Loucy (cell line): ENCODE measurements at regions not wholly inside any gene's neighbourhood (a gene's known extent, or its start where the extent isn't known, plus 50 kb on each side); places are given as distances from the start of the nearest gene placed in this dataset.

ENCODE experiments used
- H2AFZ ChIP-seq: fragments of 200-600 bp; sonication (generic); 2 replicates; pipeline ENCODE4 v1.6.0; 2016; ENCODE audit warnings: antibody characterized with exemption, mild to moderate bottlenecking, low read length, moderate library complexity
- H3F3A ChIP-seq: fragments of 200-600 bp; 2 replicates; pipeline ENCODE4 v1.6.0; 2016; ENCODE audit warnings: antibody characterized with exemption, low read depth, mild to moderate bottlenecking
- H3K27me3 ChIP-seq: fragments of 200-600 bp; sonication (generic); 2 replicates; pipeline ENCODE4 v1.6.1; 2014; ENCODE audit warnings: low read length, mild to moderate bottlenecking; ENCODE audit not compliant: insufficient read depth, poor library complexity, severe bottlenecking
- H3K36me3 ChIP-seq: fragments of 200-600 bp; sonication (generic); 2 replicates; pipeline ENCODE4 v1.6.1; 2016; ENCODE audit warnings: low read length; ENCODE audit not compliant: insufficient read depth
- H3K4me1 ChIP-seq: fragments of 200-600 bp; sonication (generic); 2 replicates; pipeline ENCODE4 v1.5.1; 2014; ENCODE audit warnings: low read length, mild to moderate bottlenecking; ENCODE audit not compliant: insufficient read depth, poor library complexity, severe bottlenecking
- H3K4me2 ChIP-seq: fragments of 200-600 bp; sonication (generic); 2 replicates; pipeline ENCODE4 v1.6.0; 2014; ENCODE audit warnings: antibody characterized with exemption, low read length, low read depth, mild to moderate bottlenecking; ENCODE audit not compliant: poor library complexity, severe bottlenecking
- H3K4me3 ChIP-seq: fragments of 200-600 bp; sonication (generic); 2 replicates; pipeline ENCODE4 v1.5.1; 2014; ENCODE audit warnings: low read length, mild to moderate bottlenecking, mixed read lengths; ENCODE audit not compliant: poor library complexity, severe bottlenecking
- H3K79me2 ChIP-seq: fragments of 200-600 bp; sonication (generic); 2 replicates; pipeline ENCODE4 v1.6.1; 2014; ENCODE audit warnings: low read length; ENCODE audit not compliant: insufficient read depth
- H3K9ac ChIP-seq: fragments of 200-600 bp; sonication (generic); 2 replicates; pipeline ENCODE4 v1.6.0; 2014; ENCODE audit warnings: mild to moderate bottlenecking, low read depth, low read length, moderate library complexity; ENCODE audit not compliant: poor library complexity, severe bottlenecking
- H3K9me2 ChIP-seq: fragments of 200-600 bp; sonication (generic); replicated peaks from 2 replicates; pipeline ENCODE4 v1.6.1; 2016; ENCODE audit warnings: low read depth, low read length, mixed read lengths
- H3K9me3 ChIP-seq: fragments of 200-600 bp; sonication (generic); 2 replicates; pipeline ENCODE4 v1.6.1; 2014; ENCODE audit warnings: mild to moderate bottlenecking, antibody characterized with exemption, low read length, low read depth; ENCODE audit not compliant: insufficient read depth
- H4K20me1 ChIP-seq: fragments of 200-600 bp; sonication (generic); 2 replicates; pipeline ENCODE4 v1.6.0; 2014; ENCODE audit warnings: antibody characterized with exemption, low read length, mild to moderate bottlenecking; ENCODE audit not compliant: insufficient read depth, poor library complexity, severe bottlenecking
- CTCF ChIP-seq: fragments of 200-600 bp; sonication (generic); conservative IDR thresholded peaks from 2 replicates; pipeline ENCODE4 v1.5.1; 2014; ENCODE audit warnings: mild to moderate bottlenecking, antibody characterized with exemption, low read length
- EZH2phosphoT487 ChIP-seq: fragments of 200-600 bp; IDR thresholded peaks from 2 replicates; pipeline ENCODE4 v1.6.1; 2018; ENCODE audit warnings: antibody characterized with exemption, mild to moderate bottlenecking, moderate library complexity, borderline replicate concordance

DNA sequence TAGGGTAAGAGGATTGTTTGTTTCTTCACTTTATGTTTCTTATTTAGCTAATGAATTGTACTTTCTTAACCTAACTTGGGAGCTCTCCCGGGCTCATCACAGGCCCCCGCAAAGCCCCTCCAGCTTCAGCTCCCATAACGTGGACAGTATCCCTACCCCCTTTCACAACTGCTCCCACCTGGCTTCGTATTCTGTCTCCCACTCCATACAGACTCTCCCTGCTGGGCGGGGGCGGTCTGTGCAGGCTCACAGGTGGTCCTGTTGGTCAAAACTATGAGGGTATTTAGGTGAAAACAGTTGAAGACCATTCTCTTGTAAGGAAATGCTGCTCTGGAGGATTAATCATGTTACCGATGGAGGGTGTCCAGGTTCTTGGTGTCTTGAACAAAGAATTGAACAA lies 805.3 kb downstream of the SEMA5A start:
- TF ChIP-seq CTCF = no peak
- no peaks in the 10 kb centered on the region for H3F3A ChIP-seq
- H3K9ac ChIP-seq = no peak overlapping the region
- no peak overlapping the region for H2AFZ ChIP-seq
- H3K4me1 ChIP-seq = no peaks in the 10 kb centered on the region
- H4K20me1 ChIP-seq = no peaks in the 10 kb centered on the region
- no peak overlapping the region for H3K4me2 ChIP-seq
- H3K27me3 ChIP-seq = no peaks in the 10 kb centered on the region
- H3K79me2 ChIP-seq = no peaks in the 10 kb centered on the region
- no peaks in the 10 kb centered on the region for H3K9me2 ChIP-seq
- no peak overlapping the region for H3K4me3 ChIP-seq
- H3K36me3 ChIP-seq = no peaks in the 10 kb centered on the region
- H3K9me3 ChIP-seq = no peaks in the 10 kb centered on the region

DNA sequence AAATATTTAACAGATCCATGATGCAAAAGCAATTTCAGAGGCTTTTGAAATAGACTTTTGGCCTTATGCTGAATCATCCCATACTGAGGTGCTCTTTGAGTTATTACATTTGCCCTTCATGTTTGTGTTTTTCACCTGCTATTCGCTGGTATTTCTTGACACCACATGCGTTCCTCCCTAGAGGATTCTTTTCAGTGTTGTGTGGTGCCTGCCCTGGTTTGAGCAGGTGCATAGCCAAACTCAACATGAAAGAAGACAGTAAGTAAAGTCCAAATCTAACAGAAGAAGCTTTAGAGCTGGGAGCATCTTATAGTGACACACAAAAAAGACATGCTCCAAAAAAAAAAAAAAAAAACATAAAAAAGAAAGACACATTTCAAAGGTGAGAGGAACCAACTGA lies 796.3 kb downstream of the SEMA5A start:
- Histone ChIP-seq H3K9me2 (no peaks in the 10 kb centered on the region), H2AFZ (no peak overlapping the region), H3K4me1 (no peaks in the 10 kb centered on the region), H3K9ac (no peak overlapping the region), H3K27me3 (no peaks in the 10 kb centered on the region), H3K4me3 (no peak overlapping the region), H3F3A (no peaks in the 10 kb centered on the region), H3K4me2 (no peak overlapping the region), H3K36me3 (no peaks in the 10 kb centered on the region), H3K79me2 (no peaks in the 10 kb centered on the region), H3K9me3 (no peaks in the 10 kb centered on the region), H4K20me1 (no peaks in the 10 kb centered on the region)
- no peak for TF ChIP-seq EZH2phosphoT487
- no peak for TF ChIP-seq CTCF

GRCh38 chr5:8750100-8750499 lies 795.8 kb downstream of the SEMA5A start:
- Histone ChIP-seq H3K4me2 (no peak overlapping the region), H3K36me3 (no peaks in the 10 kb centered on the region), H3K4me3 (no peak overlapping the region), H3K79me2 (no peaks in the 10 kb centered on the region), H3K4me1 (no peaks in the 10 kb centered on the region), H3K9me3 (no peaks in the 10 kb centered on the region), H3K9ac (no peak overlapping the region), H3F3A (no peaks in the 10 kb centered on the region), H3K27me3 (no peaks in the 10 kb centered on the region), H2AFZ (no peak overlapping the region), H4K20me1 (no peaks in the 10 kb centered on the region), H3K9me2 (no peaks in the 10 kb centered on the region)
- no peak for TF ChIP-seq EZH2phosphoT487
- no peak for TF ChIP-seq CTCF
